ENCODE measurements at regions not wholly inside any gene's neighbourhood (a gene's known extent, or its start where the extent isn't known, plus 50 kb on each side); places are given as distances from the start of the nearest gene placed in this dataset.

GRCh38 chr14:28077021-28077420 lies 689.6 kb upstream of the FOXG1 start:
- TF ChIP-seq CTCF (IDR thresholded peaks at IDR 0.05; ENCODE audit: poor library complexity, severe bottlenecking) (no peak), EZH2 (IDR thresholded peaks at IDR 0.05; ENCODE audit: borderline replicate concordance, insufficient read depth, low read length, poor library complexity, severe bottlenecking) (no peak), REST (IDR thresholded peaks at IDR 0.05; ENCODE audit: borderline replicate concordance) (no peak), RAD21 (conservative IDR thresholded peaks at IDR 0.05) (no peak), MXI1 (conservative IDR thresholded peaks at IDR 0.05; ENCODE audit: poor library complexity, severe bottlenecking) (no peak), POLR2AphosphoS5 (IDR thresholded peaks at IDR 0.05) (no peak), SMC3 (conservative IDR thresholded peaks at IDR 0.05; ENCODE audit: poor library complexity) (no peak)
